ENCODE measurements at regions not wholly inside any gene's neighbourhood (a gene's known extent, or its start where the extent isn't known, plus 50 kb on each side); places are given as distances from the start of the nearest gene placed in this dataset.
A peak's percentile ranks its signal among the peaks of the same experiment; 100 is the strongest.
"Not testable (repeated sequence)": the region's sequence is repeated elsewhere in the genome, so short reads cannot be mapped to it uniquely, and the experiment has no call there.

DNA sequence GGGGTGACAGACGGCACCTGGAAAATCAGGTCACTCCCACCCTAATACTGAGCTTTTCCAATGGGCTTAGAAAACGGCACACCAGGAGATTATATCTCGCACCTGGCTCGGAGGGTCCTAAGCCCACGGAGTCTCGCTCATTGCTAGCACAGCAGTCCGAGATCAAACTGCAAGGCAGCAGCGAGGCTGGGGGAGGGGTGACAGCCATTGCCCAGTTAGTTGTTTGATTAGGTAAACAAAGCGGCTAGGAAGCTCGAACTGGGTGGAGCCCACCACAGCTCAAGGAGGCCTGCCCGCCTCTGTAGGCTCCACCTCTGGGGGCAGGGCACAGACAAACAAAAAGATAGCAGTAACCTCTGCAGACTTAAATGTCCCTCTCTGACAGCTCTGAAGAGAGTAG, 260.9 kb downstream of the BLID start:
- not testable (repeated sequence) for DNase-seq

DNA sequence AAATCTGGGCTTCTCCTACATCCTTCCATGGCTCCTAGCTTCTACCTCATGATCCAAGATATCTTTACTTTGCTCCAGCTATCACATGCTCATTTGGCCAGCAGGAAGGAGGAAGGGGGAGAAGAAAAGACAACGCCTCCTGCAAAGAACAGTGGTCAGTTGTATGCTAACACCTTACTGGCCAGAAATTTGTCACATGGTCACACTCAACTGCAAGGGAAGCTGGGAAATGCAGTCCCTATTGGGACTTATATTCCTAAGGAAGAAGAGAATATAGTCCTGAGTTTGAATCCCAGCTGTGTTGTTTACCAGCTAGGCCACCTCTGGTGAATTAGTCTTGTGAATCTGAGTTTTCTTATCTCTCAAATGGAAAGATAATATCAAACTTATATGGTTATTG, 272.0 kb downstream of the BLID start:
- DNase-seq: no peak

DNA sequence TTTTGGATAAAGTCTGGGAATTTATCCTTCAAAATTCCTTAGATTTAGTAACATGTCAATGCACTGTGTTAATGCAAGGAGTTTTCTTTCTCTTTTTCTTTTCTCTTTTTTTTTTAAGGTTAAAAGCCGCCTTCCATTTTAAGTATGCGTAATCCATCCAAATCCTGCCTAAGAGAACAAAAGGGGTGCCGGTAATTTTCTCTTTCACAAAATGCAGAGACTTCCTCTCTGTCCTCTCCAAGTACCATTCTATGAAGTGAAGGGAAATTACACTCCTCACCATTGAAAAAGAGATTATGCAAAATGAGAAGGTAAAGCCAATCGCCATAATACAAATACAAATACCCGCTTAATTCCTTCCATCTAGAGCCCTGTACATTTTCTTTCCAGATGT, 273.8 kb downstream of the BLID start:
- no peak for DNase-seq

DNA sequence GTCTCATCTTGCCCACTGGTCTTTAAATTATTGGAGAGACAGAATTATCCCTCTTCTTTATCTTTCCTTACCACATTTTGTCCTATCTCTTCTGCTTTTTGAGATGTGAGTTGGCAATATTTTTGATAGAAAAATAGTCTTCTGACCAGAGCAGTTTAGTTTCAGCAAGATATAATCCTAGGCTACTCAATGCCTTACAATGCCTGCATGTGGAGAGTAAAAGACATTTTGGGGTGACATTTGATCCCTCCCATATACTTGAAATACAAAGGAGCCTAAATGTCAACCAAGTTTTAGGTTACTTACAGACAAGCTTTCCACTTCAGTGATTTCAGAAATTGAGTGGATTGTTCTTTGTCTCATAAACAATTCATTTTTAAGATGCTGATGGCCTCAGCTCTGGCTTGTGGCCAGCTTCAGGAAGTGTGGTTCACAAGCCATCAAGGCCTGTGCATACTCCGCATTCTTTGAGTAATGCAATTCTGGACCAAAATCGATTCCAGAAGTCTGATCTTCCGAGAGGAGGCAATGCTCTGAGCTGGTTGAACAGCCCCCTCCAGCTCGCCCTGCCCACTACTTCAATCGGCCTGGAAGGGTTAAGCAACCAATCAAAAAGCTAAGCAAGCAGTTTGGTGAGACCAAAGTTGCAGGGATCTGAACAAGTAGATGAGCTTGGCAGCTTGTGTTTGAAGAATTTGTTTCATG, 274.4 kb downstream of the BLID start:
- no peak for DNase-seq

DNA sequence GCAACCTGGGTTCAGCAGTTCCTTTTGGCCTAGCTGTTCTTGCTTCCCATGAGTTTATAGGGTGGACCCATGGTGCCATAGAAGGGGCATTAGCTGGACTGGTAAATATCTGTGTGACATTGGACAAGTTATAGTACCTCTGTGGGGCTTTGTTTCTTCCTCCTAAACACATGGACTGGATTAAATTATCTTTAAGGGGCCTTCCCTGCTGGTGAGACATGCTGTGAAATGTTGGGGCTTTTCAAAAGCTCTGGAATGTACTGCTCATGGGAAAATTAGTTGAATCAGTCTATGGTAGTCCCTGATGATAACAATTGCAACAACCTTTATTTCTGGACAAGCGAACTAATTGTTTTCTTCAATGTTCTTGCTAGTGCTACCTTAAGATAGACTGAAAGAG, 276.2 kb downstream of the BLID start:
- no peak for DNase-seq

DNA sequence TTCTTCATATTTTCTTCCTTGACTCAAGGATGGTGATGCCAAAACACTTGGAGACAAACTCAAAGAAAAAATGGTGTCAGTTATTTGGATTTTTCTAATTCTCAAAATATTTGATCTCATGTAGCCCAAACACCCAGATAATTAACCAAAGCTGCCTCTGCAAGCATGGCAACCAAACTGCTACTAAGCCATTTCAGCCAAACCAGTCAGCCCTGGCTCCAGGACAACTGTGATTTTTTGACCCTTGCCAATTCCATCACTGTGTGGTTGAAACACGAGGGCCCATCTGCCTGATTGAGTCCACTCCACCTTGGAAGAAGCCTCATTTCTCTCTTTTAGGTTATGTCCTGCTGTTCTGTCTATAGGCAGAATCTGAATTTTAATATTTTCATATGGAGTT, 277.4 kb downstream of the BLID start:
- no peak for DNase-seq

DNA sequence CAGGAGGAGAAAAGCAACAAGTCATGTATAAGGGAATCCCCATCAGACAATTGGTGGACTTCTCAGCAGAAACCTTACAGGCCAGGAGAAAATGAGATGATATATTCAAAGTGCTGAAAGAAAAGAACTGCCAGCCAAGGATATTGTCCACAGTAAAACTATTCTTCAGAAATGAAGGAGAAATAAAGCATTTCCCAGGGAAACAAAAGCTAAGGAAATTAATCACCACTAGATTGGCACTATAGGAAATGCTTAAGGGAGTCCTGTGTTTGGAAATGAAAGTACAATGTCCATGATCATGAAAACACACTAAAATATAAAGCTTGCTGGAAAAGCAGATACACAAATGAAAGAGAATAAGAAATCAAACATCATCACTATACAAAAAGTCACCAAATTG, 282.0 kb downstream of the BLID start:
- no peak for DNase-seq

DNA sequence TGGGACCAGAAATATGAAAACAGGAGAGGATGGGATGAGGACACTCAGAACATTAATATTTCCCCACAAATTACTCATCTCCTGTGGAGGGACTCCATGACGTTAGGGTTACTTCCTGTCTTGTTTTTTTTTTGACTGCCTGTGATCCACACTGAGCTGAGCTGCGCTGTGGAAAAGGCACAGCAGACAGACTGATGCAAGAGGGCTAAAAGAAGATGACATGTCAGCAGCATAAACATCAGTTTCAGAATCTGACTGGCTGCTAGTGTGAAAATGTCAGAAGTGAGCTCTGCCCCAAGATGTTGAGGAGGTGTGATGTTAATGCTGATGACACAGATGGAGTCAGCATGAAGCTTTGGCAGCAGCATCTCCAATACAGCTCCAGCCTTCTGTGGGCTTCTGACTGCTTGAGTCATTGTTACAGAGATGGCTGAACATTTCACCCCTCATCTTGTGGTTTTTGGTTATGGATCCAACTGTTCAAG, 286.8 kb downstream of the BLID start:
- peak; percentile 18 for DNase-seq

DNA sequence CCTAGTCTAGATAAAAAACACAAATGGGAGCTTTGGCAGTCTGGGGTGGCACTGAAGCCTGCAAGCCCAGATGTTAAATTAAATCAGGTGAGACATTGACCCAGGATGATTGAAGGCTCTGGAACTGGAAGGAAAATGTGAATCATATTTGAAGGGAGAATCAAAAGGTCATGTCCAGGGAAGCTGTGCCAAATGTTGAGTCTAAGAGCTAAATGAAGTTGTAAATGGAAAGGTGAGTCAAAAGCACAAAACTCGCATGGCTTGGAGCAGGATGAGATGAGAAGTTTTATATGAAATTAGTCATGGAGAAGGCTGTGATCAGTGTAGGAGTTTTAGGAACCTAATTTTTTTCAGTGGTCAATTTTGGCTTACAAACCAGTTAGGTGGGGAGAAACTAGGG, 301.1 kb downstream of the BLID start:
- DNase-seq: no peak

DNA sequence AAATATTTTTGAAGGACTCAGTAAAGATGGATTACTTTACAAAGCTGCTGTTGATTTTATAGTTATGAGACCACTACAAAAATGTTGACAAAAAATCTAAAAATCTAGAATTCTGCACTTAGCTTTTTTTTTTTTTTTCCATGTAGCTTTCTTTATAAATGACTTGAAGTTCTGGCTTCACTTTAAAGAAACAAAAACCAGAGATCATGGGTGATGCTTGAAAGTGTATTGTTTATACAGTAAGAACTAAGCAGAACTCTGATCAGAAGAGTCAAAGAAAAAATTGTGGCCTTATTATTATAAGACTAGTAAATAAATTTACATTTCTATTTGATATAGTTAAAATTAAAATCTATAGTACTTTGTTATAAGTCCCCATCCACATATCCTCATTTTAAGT, 301.7 kb downstream of the BLID start:
- no peak for DNase-seq

DNA sequence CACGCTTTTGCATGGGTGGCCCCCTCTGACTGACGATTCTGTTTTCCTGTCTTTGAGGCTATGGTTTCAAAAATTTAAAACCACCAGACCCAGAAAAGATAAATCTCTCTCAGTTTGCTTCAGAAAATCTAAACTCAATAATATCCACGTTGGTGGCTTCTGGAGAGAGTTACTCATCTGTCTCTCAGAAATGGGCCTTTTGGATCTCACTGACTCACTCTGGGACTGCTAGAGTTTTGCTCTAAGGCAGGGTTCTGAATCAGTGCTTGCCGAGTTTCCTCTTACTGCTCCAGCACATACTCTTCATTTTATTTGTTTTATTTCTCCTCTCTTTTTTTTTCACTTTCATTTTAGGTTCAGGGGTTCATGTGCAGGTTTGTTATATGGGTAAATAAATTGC, 305.7 kb downstream of the BLID start:
- no peak for DNase-seq

DNA sequence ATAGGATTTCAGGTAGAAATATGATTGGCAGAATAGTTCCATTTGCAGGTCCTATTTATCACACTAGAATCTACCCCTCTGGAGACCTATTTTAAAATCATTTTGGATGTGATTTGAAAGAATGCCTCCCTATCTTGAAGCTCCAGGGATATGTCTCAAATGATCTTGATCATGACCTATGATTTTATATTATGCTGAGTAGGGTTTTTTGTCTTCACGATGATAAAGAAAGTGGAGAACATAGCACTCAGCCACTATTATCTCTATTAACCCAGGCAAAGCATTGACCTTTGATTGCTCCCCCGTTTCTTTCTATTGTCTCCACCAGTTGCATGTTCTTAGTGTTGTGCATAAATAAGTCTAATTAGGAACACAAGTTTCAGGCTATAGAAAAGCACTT, 307.9 kb downstream of the BLID start:
- no peak for DNase-seq

DNA sequence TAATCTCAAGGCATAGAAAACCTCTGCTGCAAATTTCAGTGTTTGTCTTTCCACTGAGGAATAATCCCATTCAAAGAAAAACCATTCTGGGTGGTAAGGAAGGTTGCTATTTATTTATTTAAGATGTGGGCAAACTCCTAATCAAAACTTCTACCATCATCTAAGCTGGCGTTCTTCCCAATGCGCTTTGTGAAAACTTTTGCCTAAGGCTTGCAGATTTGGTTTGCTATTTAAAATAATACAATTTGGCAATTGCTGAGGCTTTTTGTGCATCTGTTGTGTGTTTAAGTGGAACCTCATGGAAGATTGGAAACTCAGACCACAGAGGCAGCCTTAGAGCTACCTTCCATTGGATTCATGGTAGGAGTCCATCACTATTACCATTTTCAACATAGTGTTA, 309.0 kb downstream of the BLID start:
- DNase-seq: no peak

DNA sequence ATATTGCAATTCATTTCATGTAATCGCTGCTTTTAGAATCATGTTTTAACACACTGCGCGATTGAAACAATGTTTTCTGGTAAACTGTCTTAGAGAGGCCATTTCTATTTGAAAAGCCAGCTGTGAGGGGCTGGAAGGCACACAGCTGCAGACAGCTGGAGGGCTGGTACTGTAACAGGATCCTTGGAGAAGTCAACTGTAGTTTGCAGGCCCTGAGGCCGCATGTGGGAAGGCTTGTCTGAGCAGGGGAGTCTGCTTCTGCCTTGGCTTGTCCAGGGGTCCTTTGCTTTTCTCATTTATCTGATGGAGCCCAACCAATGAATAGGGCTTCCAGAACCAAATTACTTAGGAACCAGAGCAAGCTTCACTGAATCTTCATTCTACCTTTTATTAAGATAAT, 313.5 kb downstream of the BLID start:
- DNase-seq: no peak

DNA sequence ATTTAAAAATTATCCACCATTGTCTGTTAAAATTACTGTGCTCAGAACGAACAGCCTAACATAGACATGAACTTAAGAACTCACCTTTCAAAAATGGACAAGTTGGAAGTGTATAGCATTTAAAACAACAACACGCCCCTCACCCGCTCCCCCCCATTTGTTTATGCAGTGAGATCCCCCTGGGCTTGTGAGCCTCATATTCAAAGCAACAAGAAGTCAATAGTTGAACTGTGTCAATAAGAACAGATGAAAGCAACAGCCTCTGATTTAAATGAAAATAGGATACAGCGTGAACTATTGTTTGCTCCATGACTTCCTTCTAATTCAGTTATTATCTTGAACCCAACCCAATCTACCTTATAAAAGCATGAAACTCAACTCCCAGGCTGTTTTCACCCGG, 314.2 kb downstream of the BLID start:
- no peak for DNase-seq

DNA sequence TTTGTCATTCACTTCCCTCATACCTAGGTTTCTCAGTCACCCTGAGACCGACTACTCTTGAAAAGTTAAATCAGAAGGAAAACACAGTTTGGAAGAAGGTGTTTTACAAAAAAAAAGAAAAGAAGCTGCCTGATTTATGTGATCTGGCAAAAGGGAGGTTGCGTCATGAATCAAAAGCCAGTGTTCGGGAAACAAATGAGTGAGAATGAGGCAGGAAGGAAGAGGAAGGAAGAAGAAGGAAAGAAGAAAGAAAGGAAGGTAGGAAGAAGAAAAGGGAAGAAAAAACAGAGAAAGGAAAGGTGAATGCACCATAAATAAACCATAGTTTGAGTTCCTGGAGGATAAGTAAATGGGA, 314.6 kb downstream of the BLID start:
- no peak for DNase-seq

DNA sequence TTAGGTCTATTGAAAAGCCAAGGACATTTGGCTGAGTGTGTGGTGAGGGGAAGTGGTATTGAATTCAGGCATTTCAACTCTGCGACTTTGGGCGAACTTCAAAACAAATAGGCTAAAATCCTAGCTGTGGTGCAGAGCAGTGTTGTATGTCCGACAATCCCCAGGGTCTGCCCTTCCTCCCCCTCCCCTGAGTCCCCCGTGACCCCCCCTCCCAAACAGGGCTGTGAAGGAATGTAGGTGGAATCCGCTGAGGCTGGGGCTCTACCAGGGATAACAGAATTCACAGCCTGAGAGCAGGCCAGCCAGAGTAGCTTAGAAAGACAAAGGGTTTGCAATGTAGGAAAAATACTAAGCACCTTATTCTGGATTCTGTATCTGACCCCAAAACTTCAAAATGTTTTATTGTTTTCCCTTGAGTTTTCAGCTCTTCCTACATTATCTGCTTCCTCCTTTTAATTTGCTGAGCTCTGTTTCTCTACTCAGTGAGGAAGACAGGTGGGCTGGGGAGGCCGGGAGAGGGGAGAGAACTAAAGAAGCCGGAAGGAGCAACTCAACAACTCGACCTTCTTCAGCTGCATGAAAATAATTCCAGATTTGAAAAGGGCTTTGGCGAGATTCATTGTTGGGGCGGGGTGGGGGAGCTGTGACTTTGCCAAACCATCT, 315.2 kb downstream of the BLID start:
- no peak for DNase-seq

DNA sequence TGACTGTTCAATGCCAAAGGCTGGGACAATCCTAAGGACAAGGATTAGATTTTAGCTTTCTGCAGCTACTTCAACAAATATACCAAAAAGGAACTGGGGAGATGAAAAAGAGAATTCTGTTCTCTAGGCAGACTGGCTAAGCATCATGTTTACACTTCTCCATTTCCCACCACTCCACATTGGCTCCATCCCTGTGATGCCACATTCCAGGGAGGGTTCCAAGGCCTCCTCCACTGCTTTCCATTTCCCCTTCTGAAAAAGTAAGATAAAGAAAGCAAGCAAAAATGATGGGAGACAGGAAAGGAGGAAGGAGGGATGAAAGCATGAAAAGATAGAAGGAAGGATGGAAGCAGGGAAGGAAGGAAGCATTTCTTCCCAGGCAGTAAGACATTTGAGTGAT, 315.8 kb downstream of the BLID start:
- no peak for DNase-seq

DNA sequence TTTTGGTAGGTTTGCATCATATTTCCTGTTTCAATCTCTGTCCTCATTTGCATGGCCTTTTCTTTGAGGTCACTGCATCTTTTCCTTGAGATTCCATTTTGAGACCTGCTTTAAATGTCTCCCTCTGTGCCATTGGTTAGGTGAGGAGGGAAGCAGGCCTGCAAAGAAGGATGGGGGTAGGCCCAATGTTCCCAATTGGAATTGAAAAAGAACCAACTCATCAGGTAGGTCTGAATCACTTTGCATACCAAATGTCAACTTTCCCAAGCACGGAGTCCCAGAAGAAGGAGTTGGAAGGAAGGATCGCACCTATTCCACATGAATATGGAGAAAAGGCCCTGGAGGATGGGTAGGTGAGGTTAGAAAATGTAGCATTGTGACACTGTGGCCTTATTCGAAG, 318.5 kb downstream of the BLID start:
- DNase-seq: no peak

DNA sequence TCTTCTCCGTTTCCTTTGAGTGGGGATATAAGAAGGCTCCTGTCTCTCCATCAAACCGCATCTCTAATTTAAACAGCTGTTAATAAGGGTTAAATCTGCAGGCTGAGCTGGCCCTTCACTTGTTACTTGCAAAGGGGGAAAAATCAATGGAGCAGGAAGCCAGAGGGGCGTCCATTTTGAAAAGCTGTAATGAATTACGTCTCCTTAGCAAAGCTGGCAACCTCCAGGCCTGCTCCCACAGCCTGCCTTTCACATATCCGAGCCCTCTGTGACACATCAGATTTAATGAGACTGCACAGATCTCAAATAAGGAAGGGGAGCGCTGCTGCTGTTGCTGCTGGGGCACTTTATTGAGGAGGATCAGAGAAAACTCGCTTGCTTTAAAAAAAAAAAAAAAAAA, 320.8 kb downstream of the BLID start:
- DNase-seq: no peak

DNA sequence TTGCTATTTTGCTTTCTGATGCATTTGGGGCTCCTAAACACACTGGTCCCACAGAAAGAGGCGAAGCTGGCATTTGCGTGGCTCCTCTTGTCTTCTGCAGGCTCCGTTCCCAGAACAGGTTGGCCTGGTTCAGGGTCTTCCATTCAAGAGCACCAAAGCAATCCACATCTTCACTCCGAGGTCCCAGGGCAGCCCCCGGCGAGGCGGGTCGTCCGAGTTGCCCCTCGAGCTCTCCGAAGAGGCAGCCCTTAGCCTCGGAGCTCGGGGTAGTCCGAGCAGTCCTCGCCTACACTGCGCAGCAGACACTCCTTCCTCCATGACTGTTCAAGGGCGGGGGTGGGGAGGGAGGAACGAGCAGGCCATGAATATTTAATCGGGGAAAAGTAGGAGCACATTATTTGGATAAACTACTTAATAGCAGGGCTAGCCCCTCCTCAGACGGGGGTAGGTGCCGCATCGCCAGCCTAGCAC, 321.3 kb downstream of the BLID start:
- no peak for DNase-seq

DNA sequence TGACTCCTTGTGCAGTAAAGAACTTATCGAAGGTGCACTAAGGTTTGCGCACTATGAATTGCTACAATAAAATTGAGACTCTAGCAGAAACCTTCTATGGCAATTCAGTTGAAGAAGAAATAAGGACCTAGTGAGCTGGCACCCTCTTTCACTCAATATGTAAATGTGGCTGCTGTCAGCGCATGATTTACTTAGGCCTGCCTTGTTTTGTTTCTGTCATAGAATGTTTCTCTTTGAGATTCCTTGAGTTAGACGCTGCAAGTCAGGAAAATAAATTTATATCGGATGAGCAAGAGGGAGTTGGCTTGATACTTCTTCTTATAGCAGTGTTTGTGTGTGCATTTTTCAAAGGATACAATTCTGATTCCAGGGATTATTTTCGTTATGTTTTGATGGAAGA, 322.1 kb downstream of the BLID start:
- DNase-seq: no peak

DNA sequence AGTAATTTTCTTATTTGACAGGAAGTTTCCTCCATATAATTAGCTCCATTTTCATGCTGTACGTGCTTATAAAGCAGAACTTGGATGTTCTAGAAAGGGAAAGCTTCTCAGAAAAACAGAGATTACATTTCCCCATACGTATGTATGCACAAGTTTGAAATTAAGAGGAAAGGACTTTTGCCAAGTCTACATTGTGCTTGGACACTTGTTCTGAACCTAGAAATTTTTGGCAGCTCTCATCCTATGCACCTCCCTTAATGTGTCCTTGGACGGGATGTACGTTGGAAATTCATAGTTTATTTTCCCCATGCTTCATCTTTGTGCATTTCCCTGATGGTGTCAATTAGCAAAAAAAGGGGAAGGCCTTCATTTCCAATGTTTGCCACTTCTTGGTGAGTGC, 322.7 kb downstream of the BLID start:
- DNase-seq: no peak

DNA sequence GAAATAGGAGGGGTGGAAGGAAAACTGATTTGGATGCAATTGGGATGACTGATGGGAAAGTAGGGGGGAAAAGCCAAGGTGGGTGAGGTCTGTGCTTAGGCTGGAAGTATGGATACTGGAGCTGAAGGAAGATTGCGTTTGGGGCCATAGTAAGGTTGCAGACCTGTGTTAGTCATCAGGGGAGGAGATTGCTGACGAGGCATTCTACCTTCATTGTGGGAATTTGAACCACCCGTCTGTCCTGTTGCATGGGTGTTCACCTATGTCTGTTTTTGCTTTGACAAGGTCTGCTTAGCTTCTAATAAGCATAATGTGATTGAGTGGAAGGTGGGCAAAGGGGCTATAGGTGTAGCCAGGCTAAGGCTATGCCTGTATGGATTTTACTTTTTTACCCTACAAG, 323.8 kb downstream of the BLID start:
- no peak for DNase-seq

DNA sequence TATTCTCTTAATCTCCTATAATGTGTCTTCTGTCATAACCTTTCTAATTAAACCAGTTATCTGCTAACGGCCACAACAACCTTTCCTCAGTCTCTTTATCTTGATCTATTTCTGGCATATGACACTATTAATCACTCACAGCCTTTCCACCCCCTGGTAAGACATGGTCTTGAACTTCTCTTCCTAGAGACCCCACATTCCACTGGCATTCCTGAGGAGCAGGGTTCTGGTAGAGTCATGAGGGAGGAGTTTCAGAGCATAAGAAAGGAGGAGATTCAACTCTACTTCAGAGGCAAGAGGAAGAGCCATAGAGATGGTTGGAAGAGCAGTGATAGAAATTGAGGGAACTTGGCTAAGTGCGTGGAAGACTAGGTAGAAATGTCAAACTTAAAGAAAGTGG, 325.6 kb downstream of the BLID start:
- no peak for DNase-seq
